Sigmoid colon (tissue), 6 donors: ENCODE measurements at regions not wholly inside any gene's neighbourhood (a gene's known extent, or its start where the extent isn't known, plus 50 kb on each side); places are given as distances from the start of the nearest gene placed in this dataset.
"Not testable (repeated sequence)": the region's sequence is repeated elsewhere in the genome, so short reads cannot be mapped to it uniquely, and the experiment has no call there.

Experiments used
- DNase-seq: peaks from one replicate; pipeline ENCODE4 v3.0.0-alpha.2; 2019
- H3K27ac ChIP-seq, 4 donors: fragments of 200-600 bp; sonication (generic); one replicate each; pipeline ENCODE4 v1.5.1; 2016 to 2019; ENCODE audit warnings: mild to moderate bottlenecking in 1 of 4
- H3K27me3 ChIP-seq, 3 donors: fragments of 200-600 bp; sonication (generic); one replicate each; pipeline ENCODE4 v1.5.1; 2019; ENCODE audit warnings: mild to moderate bottlenecking in 1 of 3
- H3K36me3 ChIP-seq, 4 donors: fragments of 200-600 bp; sonication (generic); one replicate each; pipeline ENCODE4 v1.5.1; 2016 to 2019
- H3K4me1 ChIP-seq, 4 donors: fragments of 200-600 bp; sonication (generic); one replicate each; pipeline ENCODE4 v1.5.1; 2017 to 2019
- H3K4me3 ChIP-seq, 4 donors: fragments of 200-600 bp; sonication (generic); one replicate each; pipeline ENCODE4 v1.5.1; 2017 to 2019; ENCODE audit warnings: mild to moderate bottlenecking in 2 of 4, moderate library complexity in 1 of 4
- H3K9me3 ChIP-seq, 4 donors: fragments of 200-600 bp in 3 of 4; sonication (generic) in 3 of 4; one replicate each; pipeline versions ENCODE4 v1.5.1 to v1.6.1; 2013 to 2019
- CTCF ChIP-seq, 4 experiments: fragments of 450-650 bp in 3 of 4; fragments of 200-600 bp in 1 of 4; IDR thresholded peaks; one replicate each; pipeline ENCODE4 v1.5.1; 2016 to 2019; ENCODE audit warnings: antibody characterized with exemption in 4 of 4, mild to moderate bottlenecking in 3 of 4, moderate library complexity in 2 of 4
- EP300 ChIP-seq, 4 donors: sonication (generic); formaldehyde crosslinking; IDR thresholded peaks; one replicate each; pipeline ENCODE4 v1.6.1; 2017; ENCODE audit warnings: antibody characterized with exemption in 4 of 4
- POLR2A ChIP-seq, 2 donors: fragments of 450-650 bp; IDR thresholded peaks; one replicate each; pipeline ENCODE4 v1.6.1; 2016; ENCODE audit warnings: antibody characterized with exemption in 2 of 2, mild to moderate bottlenecking in 2 of 2, moderate library complexity in 2 of 2
- POLR2AphosphoS5 ChIP-seq, 4 donors: sonication (generic); formaldehyde crosslinking; IDR thresholded peaks; one replicate each; pipeline ENCODE4 v1.6.1; 2017; ENCODE audit warnings: antibody characterized with exemption in 4 of 4
- WGBS, 2 donors: extraction: QIAGEN DNeasy Blood & Tissue Kit; methylation state at CpG; one replicate each; pipeline ENCODE4 v1.1.7; 2013; 5-methylcytosine and 5-hydroxymethylcytosine counted together
- intact Hi-C: fragments of 100-400 bp; cut with DNase I; formaldehyde crosslinking; loops from one replicate; pipeline ENCODE4 v1.15.1; 2023
- donor health status: healthy with polysubstance abuse.
- donor health status: healthy.

GRCh38 chr11:38751421-38751820 is 2153.4 kb upstream of the RAG2 start:
- 48 to 71% methylated on average over 2 of the region's 2 CpGs for WGBS, 2 donors
- no peak overlapping the region for H3K27ac ChIP-seq

GRCh38 chr11:38746516-38746915 is 2148.5 kb upstream of the RAG2 start:
- 87 to 93% methylated on average over 2 of the region's 2 CpGs for WGBS, 2 donors
- intact Hi-C loops, H3K4me1 ChIP-seq, H3K4me3 ChIP-seq, H3K27me3 ChIP-seq, H3K9me3 ChIP-seq, H3K27ac ChIP-seq, H3K36me3 ChIP-seq, DNase-seq: not testable (repeated sequence)

More at GRCh38 chr11:38751421-38751820, 2153.4 kb upstream of the RAG2 start:
- Histone ChIP-seq H3K9me3 (no peaks in the 10 kb centered on the region), H3K4me3 (no peak overlapping the region), H3K4me1 (no peaks in the 10 kb centered on the region), H3K27me3 (no peaks in the 10 kb centered on the region), H3K36me3 (no peaks in the 10 kb centered on the region)
- no peak for DNase-seq
- no peak for TF ChIP-seq POLR2A (IDR thresholded peaks at IDR 0.05)
- no peak for TF ChIP-seq POLR2AphosphoS5 (IDR thresholded peaks at IDR 0.05)
- TF ChIP-seq EP300 (IDR thresholded peaks at IDR 0.05) = no peak
- no peak for TF ChIP-seq CTCF (IDR thresholded peaks at IDR 0.05)
- intact Hi-C loops = no loop called here

GRCh38 chr11:38723361-38723760 is 2125.3 kb upstream of the RAG2 start:
- H3K4me3 ChIP-seq = no peak overlapping the region
- no peaks in the 10 kb centered on the region for H3K9me3 ChIP-seq
- intact Hi-C loops = no loop called here
- H3K36me3 ChIP-seq = no peaks in the 10 kb centered on the region
- 88% methylated on average over 1 of the region's 1 CpG for WGBS, 2 donors
- TF ChIP-seq CTCF (IDR thresholded peaks at IDR 0.05) (no peak), POLR2AphosphoS5 (IDR thresholded peaks at IDR 0.05) (no peak), EP300 (IDR thresholded peaks at IDR 0.05) (no peak), POLR2A (IDR thresholded peaks at IDR 0.05) (no peak)
- no peaks in the 10 kb centered on the region for H3K27me3 ChIP-seq
- H3K4me1 ChIP-seq = no peaks in the 10 kb centered on the region
- no peak for DNase-seq
- no peak overlapping the region for H3K27ac ChIP-seq

GRCh38 chr11:38721586-38722315 is 2123.7 kb upstream of the RAG2 start:
- 27 to 61% methylated on average over 1 of the region's 1 CpG for WGBS, 2 donors
- no peak for DNase-seq
- no peak overlapping the region for H3K4me3 ChIP-seq
- H3K9me3 ChIP-seq = no peaks in the 10 kb centered on the region
- H3K4me1 ChIP-seq = no peaks in the 10 kb centered on the region
- TF ChIP-seq POLR2A (IDR thresholded peaks at IDR 0.05) (no peak), POLR2AphosphoS5 (IDR thresholded peaks at IDR 0.05) (no peak), EP300 (IDR thresholded peaks at IDR 0.05) (no peak), CTCF (IDR thresholded peaks at IDR 0.05) (no peak)
- no peaks in the 10 kb centered on the region for H3K36me3 ChIP-seq
- intact Hi-C loops = no loop called here
- no peaks in the 10 kb centered on the region for H3K27me3 ChIP-seq
- no peak overlapping the region for H3K27ac ChIP-seq

GRCh38 chr11:38718659-38719058 is 2120.6 kb upstream of the RAG2 start:
- 41 to 48% methylated on average over 1 of the region's 1 CpG for WGBS, 2 donors
- TF ChIP-seq EP300 (IDR thresholded peaks at IDR 0.05) = no peak
- no peak for TF ChIP-seq POLR2A (IDR thresholded peaks at IDR 0.05)
- TF ChIP-seq CTCF (IDR thresholded peaks at IDR 0.05) = no peak
- no peak for TF ChIP-seq POLR2AphosphoS5 (IDR thresholded peaks at IDR 0.05)
- H3K27ac ChIP-seq = no peak overlapping the region
- H3K27me3 ChIP-seq = no peaks in the 10 kb centered on the region
- H3K4me1 ChIP-seq = no peaks in the 10 kb centered on the region
- intact Hi-C loops = no loop called here
- DNase-seq = no peak
- no peak overlapping the region for H3K4me3 ChIP-seq
- no peaks in the 10 kb centered on the region for H3K36me3 ChIP-seq
- no peaks in the 10 kb centered on the region for H3K9me3 ChIP-seq
